ENCODE measurements at regions not wholly inside any gene's neighbourhood (a gene's known extent, or its start where the extent isn't known, plus 50 kb on each side); places are given as distances from the start of the nearest gene placed in this dataset.

DNA sequence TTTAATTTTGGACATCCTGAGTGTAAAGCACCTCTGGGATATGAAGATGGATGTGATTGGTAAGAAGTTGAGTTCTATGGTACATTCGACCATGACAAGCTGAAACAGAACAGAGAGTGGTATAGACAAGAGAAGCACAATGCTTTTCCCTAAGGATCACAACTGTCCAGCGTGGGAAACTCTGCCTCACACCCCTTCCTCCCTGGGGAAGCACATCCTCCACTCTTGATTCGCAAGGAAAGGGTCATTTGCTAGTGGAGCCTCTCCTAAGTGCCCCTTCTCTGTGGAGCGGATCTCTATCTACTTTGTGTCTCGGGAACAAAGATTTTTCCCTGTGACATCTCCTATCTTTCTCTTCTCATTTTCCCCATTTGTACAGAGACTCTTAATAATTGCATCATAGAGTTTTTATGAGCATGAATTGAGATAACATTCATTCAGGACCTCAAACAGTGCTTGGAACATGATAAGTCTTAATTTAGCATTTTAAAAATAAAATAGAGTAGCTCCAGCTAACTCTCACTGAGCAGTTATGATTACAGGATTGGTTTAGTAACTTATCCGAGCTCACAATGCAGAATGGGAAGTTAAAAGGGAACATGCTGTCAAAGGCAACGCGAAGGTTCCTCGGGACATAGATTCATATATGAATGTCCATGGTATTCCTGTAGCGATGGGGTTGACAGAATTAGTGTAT lies 775.2 kb downstream of the C6orf118 start:
- no peaks in the 10 kb centered on the region for H3K4me1 Mint-ChIP-seq (ENCODE audit: low read depth)
- peaks cover 14% of the 10 kb centered on the region for H3K9me3 Mint-ChIP-seq
- no peak overlapping the region for H3K4me3 Mint-ChIP-seq
- H3K27ac Mint-ChIP-seq, result no peak overlapping the region
- no peaks in the 10 kb centered on the region for H3K27me3 Mint-ChIP-seq (ENCODE audit: low read depth)
- H3K36me3 Mint-ChIP-seq (ENCODE audit: low read depth), result no peaks in the 10 kb centered on the region

DNA sequence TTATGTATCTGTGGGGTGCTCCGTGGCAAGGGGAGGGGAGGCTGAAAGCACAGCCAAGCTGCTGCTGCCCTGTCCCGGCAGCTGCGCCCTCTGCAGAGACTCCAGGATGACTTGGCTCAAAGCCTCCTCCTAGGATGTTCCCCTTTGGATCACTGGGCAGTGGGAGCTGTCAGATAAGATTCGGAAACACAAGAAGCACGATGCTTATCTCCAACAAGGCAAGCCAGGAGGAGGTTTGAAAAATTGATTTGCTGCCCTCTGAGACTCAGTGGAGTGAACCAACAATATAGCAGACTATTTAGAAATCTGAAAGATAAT lies 776.4 kb downstream of the C6orf118 start:
- H3K4me1 Mint-ChIP-seq (ENCODE audit: low read depth), result no peaks in the 10 kb centered on the region
- H3K27ac Mint-ChIP-seq, result no peak overlapping the region
- H3K27me3 Mint-ChIP-seq (ENCODE audit: low read depth), result no peaks in the 10 kb centered on the region
- no peak overlapping the region for H3K4me3 Mint-ChIP-seq
- no peaks in the 10 kb centered on the region for H3K36me3 Mint-ChIP-seq (ENCODE audit: low read depth)
- H3K9me3 Mint-ChIP-seq, result peaks cover 11% of the 10 kb centered on the region

DNA sequence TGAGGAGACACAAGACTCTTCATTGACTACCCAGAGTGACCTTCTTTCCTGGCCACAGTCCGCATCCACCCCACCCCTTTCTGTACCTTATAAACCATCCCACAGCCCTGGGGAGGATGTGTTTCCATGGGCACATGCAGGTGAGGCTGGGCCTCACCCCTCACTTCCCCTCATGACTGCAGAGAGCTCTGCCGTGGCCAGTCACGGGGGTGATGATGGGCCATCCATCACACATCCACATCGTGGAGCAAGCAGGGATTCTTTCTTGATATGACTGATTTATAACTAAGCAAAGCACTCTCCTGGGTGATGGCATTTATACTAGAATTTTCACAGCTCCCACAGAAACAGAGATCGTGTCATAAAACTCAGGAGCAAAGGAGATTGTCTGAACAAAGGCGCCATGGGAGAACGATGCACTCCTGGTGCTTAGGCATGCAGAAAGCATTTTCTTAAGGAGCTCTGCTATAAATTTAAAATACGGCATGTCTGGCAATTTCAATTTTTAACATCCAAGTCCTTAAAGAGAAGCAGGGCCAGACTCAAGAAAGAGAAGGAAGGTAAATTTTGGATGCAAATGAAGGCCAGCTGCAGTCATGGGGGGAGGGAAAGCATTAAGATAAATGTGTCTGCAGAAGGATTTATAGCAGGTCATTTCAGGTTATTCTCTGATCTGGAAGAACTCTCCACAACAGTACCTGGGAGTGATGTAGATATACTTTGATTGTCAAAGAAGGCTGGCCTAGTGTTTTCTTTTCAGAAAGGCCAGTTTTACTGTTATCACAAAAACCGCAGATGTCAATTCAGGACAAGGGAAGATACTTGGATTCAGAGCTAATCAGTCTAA lies 777.0 kb downstream of the C6orf118 start:
- no peak overlapping the region for H3K27ac Mint-ChIP-seq
- no peaks in the 10 kb centered on the region for H3K27me3 Mint-ChIP-seq (ENCODE audit: low read depth)
- no peaks in the 10 kb centered on the region for H3K36me3 Mint-ChIP-seq (ENCODE audit: low read depth)
- no peak overlapping the region for H3K4me3 Mint-ChIP-seq
- peaks cover 7% of the 10 kb centered on the region for H3K9me3 Mint-ChIP-seq
- no peaks in the 10 kb centered on the region for H3K4me1 Mint-ChIP-seq (ENCODE audit: low read depth)

DNA sequence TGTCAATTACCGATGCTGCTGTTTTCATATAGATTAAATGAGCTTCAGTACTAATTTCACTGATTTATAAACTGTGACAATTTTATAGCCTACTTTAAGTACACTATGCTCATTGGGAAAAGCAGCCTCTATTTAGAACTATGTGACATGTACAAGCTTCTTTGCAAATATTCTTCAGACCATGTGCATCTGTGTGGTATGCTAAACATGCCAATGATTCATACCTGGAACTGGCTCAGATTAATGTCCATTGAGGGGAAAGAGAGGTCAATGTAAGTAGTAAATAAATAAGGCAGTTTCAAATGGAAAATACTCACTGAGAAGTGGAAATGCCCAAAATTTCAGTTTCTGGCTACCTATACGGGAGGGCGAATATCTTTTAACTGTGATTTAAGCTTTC lies 777.7 kb downstream of the C6orf118 start:
- Mint-ChIP-seq H3K27me3 (ENCODE audit: low read depth) (no peaks in the 10 kb centered on the region), H3K27ac (no peak overlapping the region), H3K9me3 (peaks cover 6% of the 10 kb centered on the region), H3K4me1 (ENCODE audit: low read depth) (no peaks in the 10 kb centered on the region), H3K36me3 (ENCODE audit: low read depth) (no peaks in the 10 kb centered on the region), H3K4me3 (no peak overlapping the region)

DNA sequence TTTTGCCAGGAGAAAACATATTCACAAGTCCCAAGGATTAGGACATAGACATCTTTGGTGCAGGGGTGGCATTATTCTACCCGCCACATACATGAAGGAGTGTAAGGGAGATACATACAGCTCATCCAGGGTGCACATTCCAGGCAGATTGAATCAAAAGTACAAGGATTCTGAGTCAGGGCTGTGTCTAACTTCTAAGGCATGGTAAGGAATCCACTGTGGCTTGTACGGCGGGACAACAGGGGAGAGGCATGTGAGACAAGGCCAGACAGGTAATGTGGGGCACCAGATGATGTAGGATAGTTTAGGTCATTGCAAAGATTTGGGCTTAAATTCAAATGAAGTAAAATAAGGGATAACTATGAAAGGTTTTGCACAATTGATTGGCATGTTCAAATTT lies 780.9 kb downstream of the C6orf118 start:
- no peaks in the 10 kb centered on the region for H3K27me3 Mint-ChIP-seq (ENCODE audit: low read depth)
- H3K36me3 Mint-ChIP-seq (ENCODE audit: low read depth), result no peaks in the 10 kb centered on the region
- H3K27ac Mint-ChIP-seq, result no peak overlapping the region
- H3K4me1 Mint-ChIP-seq (ENCODE audit: low read depth), result no peaks in the 10 kb centered on the region
- H3K4me3 Mint-ChIP-seq, result no peak overlapping the region
- peaks cover 15% of the 10 kb centered on the region for H3K9me3 Mint-ChIP-seq

DNA sequence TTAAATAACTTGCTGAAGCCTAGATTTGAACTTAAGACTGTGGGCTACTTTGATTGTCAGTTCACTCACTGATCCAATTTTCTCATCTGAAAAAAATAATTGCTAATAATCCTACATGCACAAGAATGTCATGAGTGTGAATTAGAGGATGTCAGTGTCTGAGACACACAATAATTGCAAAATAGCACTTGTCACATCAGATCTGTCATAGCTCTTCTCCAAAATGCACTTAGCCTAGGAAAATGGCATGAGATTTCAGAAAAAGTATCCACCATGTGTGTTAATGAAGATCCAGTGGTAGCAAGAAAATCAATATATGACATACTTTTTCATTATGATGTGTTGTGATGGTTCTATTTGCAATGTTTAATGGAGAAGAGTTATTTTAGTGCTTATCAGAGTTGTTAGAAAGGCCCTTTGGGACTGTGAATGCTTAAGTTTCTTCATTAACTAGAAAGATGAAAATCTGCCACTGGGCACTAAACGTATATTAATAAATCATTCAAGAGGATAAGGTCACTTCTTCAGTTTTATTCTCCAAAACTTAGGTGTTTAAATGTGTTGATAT lies 786.2 kb downstream of the C6orf118 start:
- H3K27me3 Mint-ChIP-seq (ENCODE audit: low read depth), result no peaks in the 10 kb centered on the region
- H3K4me3 Mint-ChIP-seq, result no peak overlapping the region
- no peak overlapping the region for H3K27ac Mint-ChIP-seq
- H3K9me3 Mint-ChIP-seq, result peaks cover 22% of the 10 kb centered on the region
- H3K36me3 Mint-ChIP-seq (ENCODE audit: low read depth), result no peaks in the 10 kb centered on the region
- no peaks in the 10 kb centered on the region for H3K4me1 Mint-ChIP-seq (ENCODE audit: low read depth)

DNA sequence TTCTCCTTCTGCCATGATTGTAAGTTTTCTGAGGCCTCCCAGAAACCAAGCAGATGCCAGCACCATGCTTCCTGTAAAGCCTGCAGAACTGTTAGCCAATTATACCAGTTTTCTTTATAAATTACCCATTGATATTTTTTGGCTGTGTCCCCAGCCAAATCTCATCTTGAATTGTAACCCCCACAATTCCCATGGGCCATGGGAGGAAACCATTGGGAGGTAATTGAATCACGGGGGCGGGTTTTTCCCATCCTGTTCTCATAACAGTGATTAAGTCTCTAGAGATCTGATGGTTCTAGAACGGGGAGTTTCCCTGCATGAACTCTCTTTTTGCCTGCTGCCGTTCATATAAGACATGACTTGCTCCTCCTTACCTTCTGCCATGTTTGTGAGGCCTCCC lies 788.5 kb downstream of the C6orf118 start:
- H3K27me3 Mint-ChIP-seq (ENCODE audit: low read depth), result no peaks in the 10 kb centered on the region
- H3K27ac Mint-ChIP-seq, result no peak overlapping the region
- H3K4me1 Mint-ChIP-seq (ENCODE audit: low read depth), result no peaks in the 10 kb centered on the region
- no peaks in the 10 kb centered on the region for H3K36me3 Mint-ChIP-seq (ENCODE audit: low read depth)
- no peak overlapping the region for H3K4me3 Mint-ChIP-seq
- H3K9me3 Mint-ChIP-seq, result peaks cover 18% of the 10 kb centered on the region

DNA sequence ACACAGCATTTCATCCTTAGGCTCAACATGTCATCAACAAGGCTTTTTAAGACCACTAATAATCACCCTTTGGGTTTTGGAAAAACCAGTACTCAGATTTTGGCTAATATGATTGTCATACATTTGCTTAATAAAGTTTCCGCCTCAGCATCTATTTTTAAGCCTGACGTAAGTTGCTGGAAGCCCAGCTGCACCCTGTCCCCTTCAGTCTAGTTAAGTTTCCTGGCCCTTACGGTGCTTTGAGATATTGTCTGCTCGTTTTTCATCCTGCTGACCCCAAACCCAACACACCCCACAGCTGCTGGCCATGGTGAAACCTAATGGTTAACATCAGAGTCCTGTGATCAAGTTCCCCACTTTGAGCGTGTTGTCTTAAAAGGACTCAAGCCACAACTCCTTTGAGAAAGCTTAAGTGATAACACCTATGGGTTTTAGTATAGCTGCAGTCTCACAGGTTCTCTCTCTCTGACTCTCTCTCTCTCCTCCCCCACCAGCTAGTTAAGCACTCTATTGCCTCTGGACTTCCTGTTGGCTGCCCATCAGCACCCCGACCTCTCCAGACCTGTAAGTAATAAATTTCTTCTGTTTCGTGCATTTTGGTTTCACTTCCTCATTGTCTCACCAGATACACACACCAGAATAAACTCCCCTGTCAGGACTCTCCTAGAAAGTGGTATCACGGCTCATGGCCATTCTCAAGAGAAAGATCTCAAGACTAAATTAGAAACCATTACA lies 802.0 kb downstream of the C6orf118 start:
- no peak overlapping the region for H3K4me3 Mint-ChIP-seq
- no peaks in the 10 kb centered on the region for H3K4me1 Mint-ChIP-seq (ENCODE audit: low read depth)
- H3K9me3 Mint-ChIP-seq, result peaks cover 21% of the 10 kb centered on the region
- H3K36me3 Mint-ChIP-seq (ENCODE audit: low read depth), result no peaks in the 10 kb centered on the region
- no peaks in the 10 kb centered on the region for H3K27me3 Mint-ChIP-seq (ENCODE audit: low read depth)
- no peak overlapping the region for H3K27ac Mint-ChIP-seq

DNA sequence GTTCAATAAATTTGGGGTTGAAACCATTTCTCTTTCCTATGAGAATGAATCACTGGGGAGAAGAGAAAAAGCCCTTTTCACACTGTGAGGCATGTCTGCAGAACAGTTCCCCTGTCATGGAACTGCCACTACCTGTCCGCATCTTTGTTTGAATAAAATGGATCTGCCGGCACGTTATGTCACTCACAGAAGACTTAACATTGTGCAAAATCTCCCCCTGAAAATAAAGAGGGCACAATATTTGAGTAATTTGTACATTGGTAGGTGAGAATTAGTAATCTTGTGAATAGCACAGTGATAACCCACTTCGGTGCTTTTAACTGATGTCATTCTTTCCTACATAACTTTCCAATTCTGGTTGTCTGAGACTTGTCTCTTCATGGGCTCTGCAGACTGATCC lies 804.0 kb downstream of the C6orf118 start:
- peaks cover 16% of the 10 kb centered on the region for H3K9me3 Mint-ChIP-seq
- no peaks in the 10 kb centered on the region for H3K27me3 Mint-ChIP-seq (ENCODE audit: low read depth)
- H3K4me3 Mint-ChIP-seq, result no peak overlapping the region
- no peaks in the 10 kb centered on the region for H3K36me3 Mint-ChIP-seq (ENCODE audit: low read depth)
- H3K27ac Mint-ChIP-seq, result no peak overlapping the region
- no peaks in the 10 kb centered on the region for H3K4me1 Mint-ChIP-seq (ENCODE audit: low read depth)

DNA sequence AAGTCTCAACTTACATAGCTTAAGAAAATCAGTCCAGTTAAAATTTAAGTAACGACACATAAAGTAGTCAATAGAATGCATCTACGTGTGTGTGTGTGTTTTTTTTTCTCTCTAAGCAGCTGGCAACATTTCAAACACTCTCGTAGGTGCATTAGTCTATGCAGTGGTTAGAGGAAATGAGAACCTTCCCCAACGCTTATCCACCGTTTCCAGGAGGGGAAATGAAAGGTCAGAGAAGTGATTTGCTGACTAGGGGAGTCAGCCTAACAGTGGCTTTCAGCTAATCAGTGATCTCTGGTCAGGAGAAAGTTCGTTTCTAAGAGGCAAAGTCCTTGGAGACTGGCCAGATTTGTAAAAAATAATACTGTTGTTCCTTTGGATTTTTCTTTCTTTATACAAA lies 806.6 kb downstream of the C6orf118 start:
- no peaks in the 10 kb centered on the region for H3K27me3 Mint-ChIP-seq (ENCODE audit: low read depth)
- no peak overlapping the region for H3K4me3 Mint-ChIP-seq
- no peak overlapping the region for H3K27ac Mint-ChIP-seq
- H3K36me3 Mint-ChIP-seq (ENCODE audit: low read depth), result no peaks in the 10 kb centered on the region
- H3K4me1 Mint-ChIP-seq (ENCODE audit: low read depth), result no peaks in the 10 kb centered on the region
- peaks cover 16% of the 10 kb centered on the region for H3K9me3 Mint-ChIP-seq

DNA sequence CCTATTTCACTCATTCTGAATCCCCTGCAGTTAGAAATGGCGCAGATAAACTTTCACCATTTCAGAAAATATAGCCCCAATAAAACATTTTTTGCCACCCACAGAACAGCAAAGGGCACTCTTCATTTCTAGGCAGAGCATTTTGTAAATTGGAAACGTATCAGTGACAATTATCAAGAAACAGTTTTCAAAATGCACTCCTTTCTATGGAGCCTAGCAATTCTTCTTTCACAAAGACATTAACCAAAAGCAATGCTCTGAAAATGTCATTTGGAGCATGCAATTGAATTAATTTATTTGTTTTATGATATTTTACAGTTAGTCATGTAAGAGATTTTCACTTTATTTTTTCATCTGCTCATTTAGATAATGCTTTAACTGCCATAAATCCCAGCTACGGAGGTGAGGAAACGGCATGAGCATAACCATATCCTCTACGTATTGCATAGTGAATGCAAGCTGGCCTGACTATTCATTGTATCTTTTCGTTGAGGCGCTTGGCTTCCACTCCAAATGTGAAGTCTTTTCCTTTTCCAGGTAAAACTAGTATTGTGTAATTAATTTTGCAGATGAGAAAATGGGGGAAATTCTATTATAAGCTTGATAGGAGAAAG lies 813.4 kb downstream of the C6orf118 start:
- no peaks in the 10 kb centered on the region for H3K27me3 Mint-ChIP-seq (ENCODE audit: low read depth)
- no peak overlapping the region for H3K4me3 Mint-ChIP-seq
- H3K27ac Mint-ChIP-seq, result no peak overlapping the region
- H3K9me3 Mint-ChIP-seq, result peaks cover 9% of the 10 kb centered on the region
- H3K36me3 Mint-ChIP-seq (ENCODE audit: low read depth), result no peaks in the 10 kb centered on the region
- H3K4me1 Mint-ChIP-seq (ENCODE audit: low read depth), result no peaks in the 10 kb centered on the region

DNA sequence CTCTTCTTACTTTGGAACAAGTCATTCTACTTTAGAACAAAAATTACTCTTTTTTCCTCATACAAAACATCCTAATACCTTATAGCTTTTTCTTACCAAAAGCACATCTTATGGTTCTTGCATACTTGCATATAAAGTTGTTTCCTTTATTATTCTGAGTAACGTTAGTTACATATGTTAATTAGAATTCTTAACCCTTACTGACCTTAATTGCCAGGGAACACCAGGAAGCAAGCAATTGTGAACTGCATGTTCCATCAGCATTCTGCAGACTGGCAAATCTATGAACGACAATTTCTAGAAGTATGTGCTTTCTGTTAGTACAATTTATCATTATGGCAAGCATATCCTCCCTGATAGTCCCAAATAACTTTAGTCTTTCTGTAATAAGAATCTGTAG lies 831.0 kb downstream of the C6orf118 start:
- no peak overlapping the region for H3K27ac Mint-ChIP-seq

DNA sequence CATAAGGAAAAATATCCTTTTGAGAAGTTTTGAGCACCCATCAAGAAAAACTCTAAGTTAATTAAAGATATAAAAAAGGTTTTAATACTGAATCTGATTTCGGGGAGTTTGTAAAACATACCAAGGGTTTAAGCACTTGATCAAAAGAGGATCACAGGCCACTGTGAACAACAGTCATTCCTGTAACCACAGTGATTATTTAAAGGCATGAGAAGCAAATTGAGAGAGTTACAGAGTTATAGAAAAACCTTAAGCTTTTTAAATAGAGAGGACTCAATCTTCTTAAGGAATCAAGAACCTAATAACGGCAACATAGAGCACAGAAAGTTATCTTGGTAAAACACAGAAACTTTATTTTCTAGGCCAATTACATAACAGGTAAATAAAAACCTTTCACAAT lies 831.6 kb downstream of the C6orf118 start:
- no peaks in the 10 kb centered on the region for H3K36me3 Mint-ChIP-seq (ENCODE audit: low read depth)
- H3K27ac Mint-ChIP-seq, result no peak overlapping the region
- H3K4me1 Mint-ChIP-seq (ENCODE audit: low read depth), result no peaks in the 10 kb centered on the region
- H3K4me3 Mint-ChIP-seq, result no peak overlapping the region
- no peaks in the 10 kb centered on the region for H3K27me3 Mint-ChIP-seq (ENCODE audit: low read depth)
- H3K9me3 Mint-ChIP-seq, result peaks cover 14% of the 10 kb centered on the region

More for the DNA sequence above, 831.0 kb downstream of the C6orf118 start:
- no peaks in the 10 kb centered on the region for H3K36me3 Mint-ChIP-seq (ENCODE audit: low read depth)
- H3K27me3 Mint-ChIP-seq (ENCODE audit: low read depth), result no peaks in the 10 kb centered on the region
- peaks cover 18% of the 10 kb centered on the region for H3K9me3 Mint-ChIP-seq
- no peak overlapping the region for H3K4me3 Mint-ChIP-seq
- no peaks in the 10 kb centered on the region for H3K4me1 Mint-ChIP-seq (ENCODE audit: low read depth)

DNA sequence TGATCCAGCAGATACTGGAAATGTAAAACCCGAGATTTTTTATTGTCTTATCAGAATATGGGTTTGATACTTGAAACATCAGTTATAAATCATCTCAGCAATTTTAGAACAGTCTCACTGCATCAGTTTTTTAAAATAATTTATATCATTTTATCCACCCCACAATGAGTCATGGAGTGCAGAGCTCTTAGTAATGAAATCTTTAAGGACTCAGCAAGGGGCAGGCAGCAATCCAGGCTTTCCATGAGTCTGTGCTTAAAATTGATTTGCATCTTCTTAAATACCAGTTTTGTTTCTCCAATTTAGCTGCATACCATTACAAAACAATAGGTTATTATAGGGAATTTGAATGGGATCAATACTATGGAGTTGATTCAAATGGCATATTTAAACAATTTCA lies 832.3 kb downstream of the C6orf118 start:
- Mint-ChIP-seq H3K36me3 (ENCODE audit: low read depth) (no peaks in the 10 kb centered on the region), H3K27me3 (ENCODE audit: low read depth) (no peaks in the 10 kb centered on the region), H3K4me1 (ENCODE audit: low read depth) (no peaks in the 10 kb centered on the region), H3K27ac (no peak overlapping the region), H3K9me3 (peaks cover 7% of the 10 kb centered on the region), H3K4me3 (no peak overlapping the region)

Measured in T-helper 1 cell treated with Interleukin-12 subunit alpha and Interleukin-12 subunit beta and Interleukin-4 antibody, amounts not matched to agents 30 μg/mL and 1 μg/mL, for 36 hours (primary cell).